ENCODE measurements at regions not wholly inside any gene's neighbourhood (a gene's known extent, or its start where the extent isn't known, plus 50 kb on each side); places are given as distances from the start of the nearest gene placed in this dataset.

DNA sequence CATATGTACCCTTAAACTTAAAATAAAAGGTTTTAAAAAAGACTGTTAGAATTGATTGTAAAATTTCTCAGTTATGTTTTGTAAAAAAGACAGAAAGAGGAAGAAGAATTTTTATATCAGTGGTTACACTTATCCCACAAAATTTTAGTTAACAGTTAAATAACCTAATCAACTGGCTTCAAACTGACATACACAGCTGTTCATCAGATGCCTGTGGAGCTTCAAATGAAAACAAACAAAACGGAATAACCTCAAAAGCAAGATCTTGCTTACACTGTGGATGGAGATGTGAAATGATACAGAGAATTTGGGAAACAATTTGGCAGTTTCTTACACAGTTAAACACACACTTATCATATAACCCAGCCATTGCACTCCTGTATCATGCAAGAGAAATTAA, 521.0 kb downstream of the ETS1 start:
- TF ChIP-seq POLR2A (IDR thresholded peaks at IDR 0.05): no peak
- TF ChIP-seq, protein P1, sequence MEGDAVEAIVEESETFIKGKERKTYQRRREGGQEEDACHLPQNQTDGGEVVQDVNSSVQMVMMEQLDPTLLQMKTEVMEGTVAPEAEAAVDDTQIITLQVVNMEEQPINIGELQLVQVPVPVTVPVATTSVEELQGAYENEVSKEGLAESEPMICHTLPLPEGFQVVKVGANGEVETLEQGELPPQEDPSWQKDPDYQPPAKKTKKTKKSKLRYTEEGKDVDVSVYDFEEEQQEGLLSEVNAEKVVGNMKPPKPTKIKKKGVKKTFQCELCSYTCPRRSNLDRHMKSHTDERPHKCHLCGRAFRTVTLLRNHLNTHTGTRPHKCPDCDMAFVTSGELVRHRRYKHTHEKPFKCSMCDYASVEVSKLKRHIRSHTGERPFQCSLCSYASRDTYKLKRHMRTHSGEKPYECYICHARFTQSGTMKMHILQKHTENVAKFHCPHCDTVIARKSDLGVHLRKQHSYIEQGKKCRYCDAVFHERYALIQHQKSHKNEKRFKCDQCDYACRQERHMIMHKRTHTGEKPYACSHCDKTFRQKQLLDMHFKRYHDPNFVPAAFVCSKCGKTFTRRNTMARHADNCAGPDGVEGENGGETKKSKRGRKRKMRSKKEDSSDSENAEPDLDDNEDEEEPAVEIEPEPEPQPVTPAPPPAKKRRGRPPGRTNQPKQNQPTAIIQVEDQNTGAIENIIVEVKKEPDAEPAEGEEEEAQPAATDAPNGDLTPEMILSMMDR (IDR thresholded peaks at IDR 0.05): no peak

Data from uterus (tissue), 2 donors.